Stimulated activated CD4-positive, alpha-beta T cell treated with anti-CD3 and anti-CD28 coated beads, Interleukin-15, amount 100 ng/mL, for 48 hours (primary cell): ENCODE measurements at regions not wholly inside any gene's neighbourhood (a gene's known extent, or its start where the extent isn't known, plus 50 kb on each side); places are given as distances from the start of the nearest gene placed in this dataset.
"Not testable (repeated sequence)": the region's sequence is repeated elsewhere in the genome, so short reads cannot be mapped to it uniquely, and the experiment has no call there.

Experiments used
- DNase-seq, 2 donors: peaks; one replicate each; pipeline ENCODE4 v3.0.0-alpha.2; 2020; ENCODE audit warnings: low read depth in 2 of 2

GRCh38 chr17:70519300-70519699, 350.0 kb downstream of the KCNJ2 start:
- DNase-seq: no peak

DNA sequence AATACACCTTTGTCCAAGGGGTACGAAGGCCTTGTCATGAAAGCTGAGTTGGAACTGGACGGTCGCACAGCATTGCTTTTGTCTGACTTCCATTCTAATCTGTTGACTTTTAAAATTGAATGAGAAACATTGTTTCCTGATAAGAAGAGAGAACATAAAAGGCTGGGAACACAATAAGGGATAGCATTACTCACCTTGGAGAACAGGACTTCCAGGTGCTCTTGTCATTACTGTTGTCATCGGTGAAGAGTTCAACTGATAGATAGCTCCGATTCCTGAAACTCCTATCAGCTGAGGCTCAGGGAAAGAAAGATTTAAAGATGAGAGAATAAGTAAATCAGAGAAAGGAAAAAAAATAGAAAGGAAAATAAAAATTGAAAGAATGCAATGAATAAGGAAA, 351.1 kb downstream of the KCNJ2 start:
- no peak for DNase-seq

DNA sequence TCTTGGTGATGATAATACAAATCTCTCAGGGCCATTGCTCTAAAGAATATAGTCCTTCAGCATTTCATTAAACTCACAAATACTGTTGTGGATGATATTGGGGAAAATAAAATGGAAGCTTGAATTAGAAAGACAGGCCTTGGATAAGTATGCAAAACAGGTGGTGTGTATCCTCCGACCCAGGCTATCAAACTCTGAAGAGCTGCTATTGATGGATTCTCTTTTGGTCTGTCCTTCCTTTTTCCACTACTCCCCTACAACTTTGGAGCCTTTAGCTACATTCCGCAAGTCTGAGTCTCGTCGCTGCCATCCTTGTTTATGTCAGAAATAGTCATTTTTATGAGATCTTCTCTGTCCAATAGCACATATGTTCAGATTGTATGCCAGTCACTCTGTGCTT, 351.6 kb downstream of the KCNJ2 start:
- no peak for DNase-seq

- no peak for DNase-seq
These were observed 352.5 kb downstream of the KCNJ2 start for GRCh38 chr17:70521821-70522256.

DNA sequence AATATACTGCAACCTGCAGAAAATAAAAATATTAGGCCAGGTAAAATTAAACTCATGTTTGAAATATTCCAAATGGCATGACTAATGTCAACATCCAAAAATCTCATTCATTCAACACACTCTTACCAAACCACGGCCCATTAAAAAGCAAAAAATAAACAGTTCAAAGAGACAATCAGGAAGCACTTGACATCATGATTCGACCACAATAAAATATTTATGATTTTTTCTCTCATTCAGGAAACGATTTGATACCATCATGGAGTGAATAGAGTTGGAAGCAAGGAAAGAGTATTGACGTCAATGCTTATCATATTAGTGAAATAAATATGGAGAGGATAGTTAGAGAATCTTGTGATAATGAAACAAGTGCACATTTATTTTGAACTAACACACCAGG, 354.1 kb downstream of the KCNJ2 start:
- DNase-seq: no peak

GRCh38 chr17:70525035-70525434, 355.7 kb downstream of the KCNJ2 start:
- not testable (repeated sequence) for DNase-seq

GRCh38 chr17:70525961-70526360, 356.6 kb downstream of the KCNJ2 start:
- DNase-seq: no peak

GRCh38 chr17:70527364-70527888, 358.1 kb downstream of the KCNJ2 start:
- no peak for DNase-seq

DNA sequence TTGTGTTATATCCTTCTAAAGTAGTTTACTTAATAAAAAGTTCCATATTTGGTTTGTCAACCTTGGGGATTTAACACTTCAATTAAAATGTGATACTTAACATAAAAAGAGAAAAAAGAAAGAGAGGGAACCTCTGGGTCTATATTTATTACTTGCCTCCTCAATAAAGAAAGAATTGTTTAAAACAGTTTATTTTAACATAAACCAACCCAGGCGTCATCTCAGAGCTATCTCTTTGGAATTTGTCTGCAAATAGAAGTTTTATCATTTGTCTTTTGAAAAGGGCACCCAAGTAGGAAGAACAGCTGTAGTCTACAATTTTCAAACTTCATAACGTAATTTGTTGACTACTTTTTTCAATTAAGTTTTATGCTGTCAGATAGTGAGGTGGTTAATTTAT, 364.1 kb downstream of the KCNJ2 start:
- no peak for DNase-seq

DNA sequence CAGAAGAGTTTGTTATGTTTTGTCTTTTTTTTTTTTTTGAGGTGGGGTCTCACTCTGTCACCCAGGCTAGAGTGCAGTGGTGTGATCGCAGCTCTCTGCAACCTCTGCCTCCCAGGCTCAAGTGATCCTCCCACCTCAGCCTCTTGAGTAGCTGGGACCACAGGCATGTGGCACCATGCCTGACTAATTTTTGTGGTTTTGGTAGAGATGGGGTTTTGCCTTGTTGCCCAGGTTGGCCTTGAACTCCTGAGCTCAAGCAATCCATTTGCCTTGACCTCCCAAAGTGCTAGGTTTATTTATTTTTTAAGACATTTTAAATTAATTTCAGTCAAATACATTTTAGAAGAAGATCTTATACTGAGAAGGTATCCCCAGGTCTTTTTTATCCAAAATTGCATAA, 366.7 kb downstream of the KCNJ2 start:
- DNase-seq: no peak

DNA sequence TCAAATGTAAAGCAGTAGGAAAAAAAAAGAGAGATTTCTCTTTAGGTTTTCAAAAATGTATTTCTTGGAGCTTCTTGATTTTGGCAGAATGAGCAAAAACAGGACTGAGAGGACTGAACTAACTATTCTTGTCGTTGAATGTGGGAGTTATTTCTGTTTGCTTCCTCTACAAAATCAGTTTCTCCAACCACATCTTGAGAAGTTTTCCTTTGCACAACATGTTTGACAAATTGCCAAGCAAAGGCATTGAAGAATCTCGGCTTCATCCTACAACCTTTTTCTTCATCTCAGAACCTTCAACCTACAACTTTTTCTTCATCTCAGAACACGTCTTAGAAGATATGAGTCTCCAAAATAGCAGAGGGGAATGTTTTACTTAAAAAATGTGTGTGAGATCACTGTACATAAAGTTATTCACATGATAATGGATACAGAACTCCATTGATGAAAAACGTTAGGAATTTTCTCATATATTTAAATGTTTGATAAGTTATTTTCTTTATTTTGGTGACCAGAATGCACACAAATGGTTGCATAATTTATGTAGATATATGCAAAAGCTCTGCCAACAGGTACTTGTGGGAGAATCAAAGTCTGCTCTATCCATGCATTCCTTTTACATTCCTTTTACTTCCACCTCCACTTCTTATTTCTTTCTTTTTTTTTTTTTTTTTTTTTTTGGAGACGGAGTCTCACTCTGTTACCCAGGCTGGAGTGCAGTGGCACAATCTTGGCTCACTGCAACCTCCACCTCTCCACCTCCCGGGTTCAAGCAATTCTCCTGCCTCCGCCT, 370.0 kb downstream of the KCNJ2 start:
- no peak for DNase-seq

- no peak for DNase-seq
These were observed 373.5 kb downstream of the KCNJ2 start for GRCh38 chr17:70542876-70543275.

DNA sequence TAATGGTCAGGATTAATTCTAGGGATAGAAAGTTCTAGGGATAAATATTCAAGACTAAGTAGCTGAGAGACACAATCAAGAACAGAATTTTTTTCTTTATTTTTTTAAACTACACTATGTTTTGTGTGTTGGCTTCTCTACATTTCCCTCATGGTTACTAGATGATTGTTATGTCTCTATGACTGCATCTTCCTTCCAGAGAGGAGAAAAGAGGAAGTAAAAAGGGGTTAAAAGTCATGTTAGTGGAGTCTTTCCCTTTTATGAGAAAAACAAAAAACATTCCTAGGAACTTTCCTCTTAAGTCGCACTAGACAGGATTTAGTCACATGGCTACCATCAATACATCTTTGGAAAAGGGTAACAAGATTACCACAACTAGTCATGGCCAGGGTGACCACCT, 375.0 kb downstream of the KCNJ2 start:
- no peak for DNase-seq

GRCh38 chr17:70552230-70552981, 383.1 kb downstream of the KCNJ2 start:
- DNase-seq: no peak

GRCh38 chr17:70552982-70553334, 383.6 kb downstream of the KCNJ2 start:
- no peak for DNase-seq

GRCh38 chr17:70555723-70556122, 386.4 kb downstream of the KCNJ2 start:
- no peak for DNase-seq

DNA sequence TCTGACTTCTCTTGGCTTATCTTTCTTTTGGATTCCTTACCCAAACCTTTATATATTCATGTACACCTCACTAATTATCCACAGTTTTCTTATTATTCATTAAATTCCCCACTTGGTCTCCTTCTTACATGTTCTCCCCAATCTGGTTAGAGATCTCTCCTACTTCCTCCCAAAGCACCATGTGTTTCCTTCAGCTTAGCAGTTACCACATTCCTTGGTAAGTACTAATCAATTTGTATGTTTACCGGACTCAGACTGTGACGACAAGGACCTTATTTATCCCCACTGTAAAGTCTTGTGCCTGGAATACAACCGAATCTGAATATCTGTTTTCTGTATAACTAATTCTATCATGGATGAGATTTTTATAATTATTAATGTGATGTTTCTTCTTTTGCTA, 389.5 kb downstream of the KCNJ2 start:
- no peak for DNase-seq

DNA sequence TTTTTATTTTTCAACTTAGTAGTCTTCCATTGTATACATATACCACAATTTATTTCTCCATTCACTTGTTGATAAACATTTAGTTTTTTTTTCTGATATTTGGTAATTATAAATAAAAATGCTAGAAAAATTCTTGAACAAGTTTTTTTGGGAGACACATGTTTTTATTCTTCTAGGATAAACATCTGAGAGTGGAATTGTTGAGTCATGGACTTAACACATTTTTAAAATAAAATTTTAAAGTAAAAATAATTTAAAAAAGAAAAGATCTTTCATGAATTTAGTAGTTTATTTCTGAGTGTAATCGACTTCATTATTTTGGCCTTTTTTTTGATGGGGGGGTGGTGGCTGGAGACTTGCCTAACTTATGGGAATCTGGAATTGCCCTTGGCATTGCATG, 391.1 kb downstream of the KCNJ2 start:
- DNase-seq: no peak

DNA sequence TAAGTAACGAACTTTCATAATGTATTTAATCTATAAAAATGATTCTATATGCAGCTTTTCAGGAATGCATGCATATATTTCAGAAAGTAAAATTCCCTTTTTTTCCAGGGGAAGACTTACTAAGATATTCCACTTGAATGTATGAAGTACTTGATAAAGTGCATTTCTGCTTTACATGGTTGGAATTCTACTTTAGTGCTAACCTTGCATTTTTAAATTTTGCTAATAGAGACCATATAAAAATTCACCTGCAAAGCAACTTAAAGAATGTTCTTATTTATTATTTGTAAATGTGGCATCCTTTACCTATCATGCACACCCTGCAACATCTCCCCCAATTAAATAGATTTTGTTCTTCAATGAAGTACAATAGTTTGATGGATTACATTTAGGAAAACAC, 392.8 kb downstream of the KCNJ2 start:
- DNase-seq: no peak

DNA sequence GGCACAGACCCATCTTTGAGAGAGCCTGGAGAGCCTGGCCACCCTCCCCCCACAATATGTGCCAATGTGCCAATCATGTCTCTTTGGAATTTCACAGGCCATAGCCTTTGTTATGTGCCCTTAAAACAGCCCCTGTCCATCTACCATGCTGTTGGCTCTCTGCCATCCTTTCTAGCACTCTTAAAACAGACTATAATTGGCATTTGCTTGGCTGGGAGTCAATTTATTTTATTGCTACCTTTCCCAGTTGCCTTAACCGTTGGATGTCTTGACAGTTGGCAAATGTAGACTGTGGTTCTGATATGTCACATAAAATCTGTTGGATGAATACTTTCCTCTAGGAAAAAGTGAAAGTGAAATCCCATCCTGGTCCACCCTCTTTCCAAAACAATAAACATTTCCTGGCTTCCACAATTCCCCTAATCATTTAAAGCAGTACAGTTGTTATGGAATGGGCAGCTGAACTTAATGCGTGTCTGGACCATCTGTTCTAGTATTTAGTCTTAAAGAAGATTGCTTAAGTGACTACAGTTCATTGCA, 394.0 kb downstream of the KCNJ2 start:
- DNase-seq: no peak

DNA sequence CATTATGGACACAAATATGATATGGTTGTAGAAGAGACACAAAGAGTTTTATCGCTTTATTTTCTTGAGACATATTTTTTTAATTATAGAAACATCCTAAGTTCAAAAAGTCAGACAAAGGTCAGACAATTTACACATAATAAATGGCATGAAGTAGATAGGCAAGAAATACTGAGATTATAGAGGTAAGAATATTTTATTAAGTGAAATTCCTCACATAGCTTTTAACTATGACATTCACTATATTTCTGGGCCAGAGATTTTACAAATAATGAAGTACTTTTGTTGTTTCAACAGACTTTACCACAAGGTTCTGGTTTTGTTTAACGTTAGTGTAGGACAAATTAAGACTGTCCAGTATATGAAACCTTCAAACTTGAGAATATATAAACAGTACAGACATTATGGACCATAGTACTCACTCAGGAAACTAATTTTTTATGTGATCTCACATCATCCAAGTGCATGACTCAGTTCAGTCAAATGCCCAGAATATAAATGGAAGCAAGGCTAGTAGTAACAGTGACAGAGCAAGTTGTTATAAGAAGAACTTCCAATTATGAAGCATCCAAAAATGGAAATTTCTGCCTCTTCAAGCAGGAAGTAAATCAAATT, 394.8 kb downstream of the KCNJ2 start:
- DNase-seq: no peak

GRCh38 chr17:70569128-70569527, 399.8 kb downstream of the KCNJ2 start:
- no peak for DNase-seq
